Progenitor cell of endocrine pancreas (in vitro differentiated cells): ENCODE measurements at regions not wholly inside any gene's neighbourhood (a gene's known extent, or its start where the extent isn't known, plus 50 kb on each side); places are given as distances from the start of the nearest gene placed in this dataset.

ENCODE experiments used
- DNase-seq: peaks from one replicate; pipeline ENCODE4 v3.0.0; 2021; ENCODE audit warnings: low spot score; ENCODE audit not compliant: unreplicated experiment
- H3K27ac Mint-ChIP-seq: 2 replicates; pipeline ENCODE4 v1.8.0; 2021; ENCODE audit warnings: mild to moderate bottlenecking, moderate library complexity, mixed read lengths
- H3K27me3 Mint-ChIP-seq: 2 replicates; pipeline ENCODE4 v1.8.0; 2021; ENCODE audit warnings: mixed read lengths
- H3K36me3 Mint-ChIP-seq: 2 replicates; pipeline ENCODE4 v1.8.0; 2022; ENCODE audit warnings: mixed read lengths; ENCODE audit not compliant: insufficient read depth
- H3K4me1 Mint-ChIP-seq: 2 replicates; pipeline ENCODE4 v1.8.0; 2021; ENCODE audit warnings: low read depth, mixed read lengths
- H3K4me3 Mint-ChIP-seq: 2 replicates; pipeline ENCODE4 v1.8.0; 2021; ENCODE audit warnings: low read depth, mild to moderate bottlenecking, moderate library complexity, mixed read lengths
- H3K9me3 Mint-ChIP-seq: 2 replicates; pipeline ENCODE4 v1.8.0; 2021; ENCODE audit warnings: low read depth, mixed read lengths
- CTCF ChIP-seq: fragments of 200-600 bp; sonication (generic); IDR thresholded peaks from one replicate; pipeline ENCODE4 v1.5.0; 2021; ENCODE audit warnings: antibody characterized with exemption, mild to moderate bottlenecking; ENCODE audit not compliant: unreplicated experiment

- no peak for DNase-seq
- Mint-ChIP-seq H3K4me1 (no peaks in the 10 kb centered on the region), H3K4me3 (no peak overlapping the region), H3K27me3 (no peaks in the 10 kb centered on the region), H3K36me3 (no peaks in the 10 kb centered on the region), H3K9me3 (no peaks in the 10 kb centered on the region), H3K27ac (no peak overlapping the region)
- TF ChIP-seq CTCF: no peak
These were observed 925.9 kb downstream of the IGSF11 start for GRCh38 chr3:118108769-118109168.

- no peak overlapping the region for H3K4me3 Mint-ChIP-seq
- no peak overlapping the region for H3K27ac Mint-ChIP-seq
- H3K9me3 Mint-ChIP-seq: no peaks in the 10 kb centered on the region
- H3K27me3 Mint-ChIP-seq: no peaks in the 10 kb centered on the region
- no peak for TF ChIP-seq CTCF
- H3K4me1 Mint-ChIP-seq: no peaks in the 10 kb centered on the region
- H3K36me3 Mint-ChIP-seq: no peaks in the 10 kb centered on the region
- no peak for DNase-seq
These were observed 924.4 kb downstream of the IGSF11 start for GRCh38 chr3:118110211-118110610.

GRCh38 chr3:118116991-118117390 lies 917.7 kb downstream of the IGSF11 start:
- H3K27ac Mint-ChIP-seq: no peak overlapping the region
- DNase-seq: no peak
- no peaks in the 10 kb centered on the region for H3K36me3 Mint-ChIP-seq
- H3K4me1 Mint-ChIP-seq: peaks cover 3% of the 10 kb centered on the region
- H3K9me3 Mint-ChIP-seq: no peaks in the 10 kb centered on the region
- no peak for TF ChIP-seq CTCF
- H3K27me3 Mint-ChIP-seq: no peaks in the 10 kb centered on the region
- H3K4me3 Mint-ChIP-seq: no peak overlapping the region

- Mint-ChIP-seq H3K27me3 (no peaks in the 10 kb centered on the region), H3K36me3 (no peaks in the 10 kb centered on the region), H3K4me3 (no peak overlapping the region), H3K4me1 (no peaks in the 10 kb centered on the region), H3K9me3 (no peaks in the 10 kb centered on the region), H3K27ac (no peak overlapping the region)
- TF ChIP-seq CTCF: no peak
- DNase-seq: no peak
These were observed 907.9 kb downstream of the IGSF11 start for GRCh38 chr3:118126751-118127150.

GRCh38 chr3:118127992-118128391 lies 906.7 kb downstream of the IGSF11 start:
- no peak overlapping the region for H3K4me3 Mint-ChIP-seq
- TF ChIP-seq CTCF: no peak
- H3K36me3 Mint-ChIP-seq: no peaks in the 10 kb centered on the region
- H3K4me1 Mint-ChIP-seq: no peaks in the 10 kb centered on the region
- no peak overlapping the region for H3K27ac Mint-ChIP-seq
- no peaks in the 10 kb centered on the region for H3K27me3 Mint-ChIP-seq
- DNase-seq: no peak
- no peaks in the 10 kb centered on the region for H3K9me3 Mint-ChIP-seq
